IPS-20b (cell line): ENCODE measurements at regions not wholly inside any gene's neighbourhood (a gene's known extent, or its start where the extent isn't known, plus 50 kb on each side); places are given as distances from the start of the nearest gene placed in this dataset.

Experiments used
- H3K27ac ChIP-seq: one replicate; pipeline ENCODE4 v1.5.1; 2013; ENCODE audit warnings: low read length
- H3K27me3 ChIP-seq: 2 replicates; pipeline ENCODE4 v1.6.1; 2013; ENCODE audit warnings: mild to moderate bottlenecking, low read length, inconsistent platforms; ENCODE audit not compliant: insufficient read depth
- H3K36me3 ChIP-seq: 2 replicates; pipeline ENCODE4 v1.6.1; 2013; ENCODE audit warnings: low read depth, mild to moderate bottlenecking, inconsistent platforms, low read length, moderate library complexity; ENCODE audit not compliant: insufficient read depth
- H3K4me1 ChIP-seq: 2 replicates; pipeline ENCODE4 v1.6.1; 2013; ENCODE audit warnings: mild to moderate bottlenecking, control low read depth, inconsistent platforms, low read length, moderate library complexity; ENCODE audit not compliant: insufficient read depth
- H3K4me3 ChIP-seq: 2 replicates; pipeline ENCODE4 v1.5.1; 2013; ENCODE audit warnings: mild to moderate bottlenecking, low read length, inconsistent platforms
- H3K9ac ChIP-seq: 2 replicates; pipeline ENCODE4 v1.6.1; 2013; ENCODE audit warnings: low read depth, mild to moderate bottlenecking, inconsistent platforms, low read length, moderate library complexity
- H3K9me3 ChIP-seq: 2 replicates; pipeline ENCODE4 v1.6.1; 2013; ENCODE audit warnings: mild to moderate bottlenecking, low read depth, low read length, inconsistent platforms; ENCODE audit not compliant: insufficient read depth

GRCh38 chr15:93327364-93327763, 238.4 kb upstream of the RGMA start:
- Histone ChIP-seq H3K36me3 (no peaks in the 10 kb centered on the region), H3K4me1 (peaks cover 15% of the 10 kb centered on the region; the same call in 1 of the 2 replicates), H3K27me3 (peaks cover 29% of the 10 kb centered on the region), H3K27ac (no peak overlapping the region), H3K9me3 (no peaks in the 10 kb centered on the region), H3K9ac (no peak overlapping the region), H3K4me3 (peak overlapping the region; percentile 35; the same call in 1 of the 2 replicates)

GRCh38 chr15:93324186-93324975, 235.4 kb upstream of the RGMA start:
- Histone ChIP-seq H3K9me3 (no peaks in the 10 kb centered on the region), H3K36me3 (no peaks in the 10 kb centered on the region), H3K9ac (no peak overlapping the region), H3K4me1 (peaks cover 7% of the 10 kb centered on the region; the same call in 1 of the 2 replicates), H3K27me3 (peaks cover 3% of the 10 kb centered on the region), H3K27ac (no peak overlapping the region), H3K4me3 (no peak overlapping the region)

- no peak overlapping the region for H3K9ac ChIP-seq
- no peak overlapping the region for H3K4me3 ChIP-seq
- no peaks in the 10 kb centered on the region for H3K27me3 ChIP-seq
- H3K9me3 ChIP-seq = no peaks in the 10 kb centered on the region
- H3K36me3 ChIP-seq = no peaks in the 10 kb centered on the region
- no peak overlapping the region for H3K27ac ChIP-seq
- no peaks in the 10 kb centered on the region for H3K4me1 ChIP-seq
Observed at GRCh38 chr15:93321881-93322282, 232.9 kb upstream of the RGMA start.

GRCh38 chr15:93319121-93319814, 230.3 kb upstream of the RGMA start:
- no peaks in the 10 kb centered on the region for H3K4me1 ChIP-seq
- H3K9ac ChIP-seq = no peak overlapping the region
- no peaks in the 10 kb centered on the region for H3K36me3 ChIP-seq
- no peak overlapping the region for H3K4me3 ChIP-seq
- no peaks in the 10 kb centered on the region for H3K9me3 ChIP-seq
- H3K27me3 ChIP-seq = no peaks in the 10 kb centered on the region; the same call in 1 of the 2 replicates
- no peak overlapping the region for H3K27ac ChIP-seq

- Histone ChIP-seq H3K4me3 (no peak overlapping the region), H3K27me3 (no peaks in the 10 kb centered on the region; the same call in 1 of the 2 replicates), H3K9ac (no peak overlapping the region), H3K4me1 (no peaks in the 10 kb centered on the region; the same call in 1 of the 2 replicates), H3K9me3 (no peaks in the 10 kb centered on the region), H3K36me3 (no peaks in the 10 kb centered on the region), H3K27ac (no peak overlapping the region)
Observed at GRCh38 chr15:93317772-93318171, 228.8 kb upstream of the RGMA start.

GRCh38 chr15:93314245-93314644, 225.2 kb upstream of the RGMA start:
- H3K36me3 ChIP-seq = no peaks in the 10 kb centered on the region
- no peaks in the 10 kb centered on the region for H3K9me3 ChIP-seq
- no peaks in the 10 kb centered on the region; the same call in 1 of the 2 replicates for H3K27me3 ChIP-seq
- H3K4me3 ChIP-seq = no peak overlapping the region
- H3K4me1 ChIP-seq = no peaks in the 10 kb centered on the region; the same call in 1 of the 2 replicates
- H3K9ac ChIP-seq = no peak overlapping the region; the same call in 1 of the 2 replicates
- H3K27ac ChIP-seq = no peak overlapping the region

GRCh38 chr15:93312891-93313486, 224.0 kb upstream of the RGMA start:
- Histone ChIP-seq H3K9ac (no peak overlapping the region), H3K36me3 (no peaks in the 10 kb centered on the region), H3K4me3 (no peak overlapping the region), H3K27ac (no peak overlapping the region), H3K9me3 (no peaks in the 10 kb centered on the region), H3K27me3 (no peaks in the 10 kb centered on the region; the same call in 1 of the 2 replicates), H3K4me1 (no peaks in the 10 kb centered on the region; the same call in 1 of the 2 replicates)

GRCh38 chr15:93311620-93312019, 222.6 kb upstream of the RGMA start:
- no peaks in the 10 kb centered on the region; the same call in 1 of the 2 replicates for H3K4me1 ChIP-seq
- H3K27ac ChIP-seq = no peak overlapping the region
- no peaks in the 10 kb centered on the region for H3K9me3 ChIP-seq
- no peak overlapping the region for H3K4me3 ChIP-seq
- H3K9ac ChIP-seq = no peak overlapping the region
- no peaks in the 10 kb centered on the region for H3K36me3 ChIP-seq
- no peaks in the 10 kb centered on the region; the same call in 1 of the 2 replicates for H3K27me3 ChIP-seq

GRCh38 chr15:93308026-93308690, 219.1 kb upstream of the RGMA start:
- H3K27ac ChIP-seq = no peak overlapping the region
- H3K4me3 ChIP-seq = no peak overlapping the region
- no peaks in the 10 kb centered on the region for H3K27me3 ChIP-seq
- H3K4me1 ChIP-seq = no peaks in the 10 kb centered on the region; the same call in 1 of the 2 replicates
- no peaks in the 10 kb centered on the region for H3K36me3 ChIP-seq
- H3K9ac ChIP-seq = no peak overlapping the region
- no peaks in the 10 kb centered on the region for H3K9me3 ChIP-seq

- H3K9me3 ChIP-seq = no peaks in the 10 kb centered on the region
- no peak overlapping the region for H3K9ac ChIP-seq
- no peak overlapping the region for H3K4me3 ChIP-seq
- H3K27ac ChIP-seq = no peak overlapping the region
- no peaks in the 10 kb centered on the region for H3K27me3 ChIP-seq
- no peaks in the 10 kb centered on the region; the same call in 1 of the 2 replicates for H3K4me1 ChIP-seq
- H3K36me3 ChIP-seq = no peaks in the 10 kb centered on the region
Observed at GRCh38 chr15:93307513-93307912, 218.5 kb upstream of the RGMA start.

GRCh38 chr15:93305306-93305705, 216.3 kb upstream of the RGMA start:
- no peaks in the 10 kb centered on the region for H3K36me3 ChIP-seq
- no peaks in the 10 kb centered on the region for H3K9me3 ChIP-seq
- H3K9ac ChIP-seq = no peak overlapping the region
- no peaks in the 10 kb centered on the region; the same call in 1 of the 2 replicates for H3K27me3 ChIP-seq
- H3K27ac ChIP-seq = no peak overlapping the region
- H3K4me3 ChIP-seq = no peak overlapping the region
- no peaks in the 10 kb centered on the region for H3K4me1 ChIP-seq
